Epithelial cell of esophagus (primary cell): ENCODE measurements at regions not wholly inside any gene's neighbourhood (a gene's known extent, or its start where the extent isn't known, plus 50 kb on each side); places are given as distances from the start of the nearest gene placed in this dataset.

Source experiments
- DNase-seq: peaks from one replicate; pipeline ENCODE4 v3.0.0; 2010; ENCODE audit warnings: low read depth
- H3K4me3 ChIP-seq: 2 replicates; pipeline ENCODE4 v1.5.1; 2011; ENCODE audit warnings: mild to moderate bottlenecking, low read length, control low read depth
- CTCF ChIP-seq: IDR thresholded peaks from 2 replicates; pipeline ENCODE4 v1.5.1; 2011; ENCODE audit warnings: low read depth, mild to moderate bottlenecking, low read length, control low read depth, inconsistent platforms; ENCODE audit not compliant: insufficient read depth; ENCODE audit errors: missing control alignments

- no peak overlapping the region for H3K4me3 ChIP-seq
- TF ChIP-seq CTCF, result no peak
- no peak for DNase-seq
These were observed 81.5 kb upstream of the VGLL3 start for GRCh38 chr3:87072446-87072845.

- no peak for TF ChIP-seq CTCF
- no peak overlapping the region for H3K4me3 ChIP-seq
These were observed 79.0 kb upstream of the VGLL3 start for GRCh38 chr3:87069971-87070370.

GRCh38 chr3:87069021-87069420, 78.1 kb upstream of the VGLL3 start:
- TF ChIP-seq CTCF, result no peak
- no peak for DNase-seq
- no peak overlapping the region for H3K4me3 ChIP-seq

More at GRCh38 chr3:87069971-87070370, 79.0 kb upstream of the VGLL3 start:
- DNase-seq, result no peak

- TF ChIP-seq CTCF, result no peak
- H3K4me3 ChIP-seq, result no peak overlapping the region
- DNase-seq, result no peak
These were observed 71.7 kb upstream of the VGLL3 start for GRCh38 chr3:87062685-87063084.

- no peak for TF ChIP-seq CTCF
- no peak overlapping the region for H3K4me3 ChIP-seq
- no peak for DNase-seq
These were observed 66.5 kb upstream of the VGLL3 start for GRCh38 chr3:87057474-87057873.

- no peak for DNase-seq
- H3K4me3 ChIP-seq, result no peak overlapping the region
- TF ChIP-seq CTCF, result no peak
These were observed 62.6 kb upstream of the VGLL3 start for GRCh38 chr3:87053553-87053952.

GRCh38 chr3:87052499-87053260, 61.7 kb upstream of the VGLL3 start:
- H3K4me3 ChIP-seq, result no peak overlapping the region
- no peak for TF ChIP-seq CTCF
- peak; percentile 13 for DNase-seq
